Neural cell (in vitro differentiated cells): ENCODE measurements at regions not wholly inside any gene's neighbourhood (a gene's known extent, or its start where the extent isn't known, plus 50 kb on each side); places are given as distances from the start of the nearest gene placed in this dataset.

Experiments
- H2AFZ ChIP-seq: fragments of 200-600, 300-800 bp; sonication (generic), shearing (Covaris generic); 2 replicates; pipeline ENCODE4 v1.6.0; 2014; ENCODE audit warnings: low read depth, mild to moderate bottlenecking, antibody characterized with exemption, low read length, moderate library complexity
- H3F3A ChIP-seq: fragments of 200-600 bp; shearing (Covaris generic); 2 replicates; pipeline ENCODE4 v1.6.1; 2016; ENCODE audit warnings: mild to moderate bottlenecking, moderate library complexity, mixed read lengths, antibody characterized with exemption, low read length; ENCODE audit not compliant: insufficient read depth, poor library complexity, severe bottlenecking
- H3K27ac ChIP-seq: fragments of 200-600, 300-800 bp; sonication (generic), shearing (Covaris generic); 2 replicates; pipeline ENCODE4 v1.5.1; 2014; ENCODE audit warnings: mild to moderate bottlenecking, low read length, moderate library complexity
- H3K27me3 ChIP-seq: fragments of 300-800, 200-600 bp; sonication (generic), shearing (Covaris generic); 2 replicates; pipeline ENCODE4 v1.6.0; 2014; ENCODE audit warnings: mild to moderate bottlenecking, low read depth, low read length, moderate library complexity; ENCODE audit not compliant: insufficient read depth
- H3K36me3 ChIP-seq: fragments of 300-800, 200-600 bp; sonication (generic), shearing (Covaris generic); 2 replicates; pipeline ENCODE4 v1.5.1; 2014; ENCODE audit warnings: mild to moderate bottlenecking, antibody characterized with exemption, low read length, moderate library complexity; ENCODE audit not compliant: insufficient read depth
- H3K4me2 ChIP-seq: fragments of 300-800, 200-600 bp; sonication (generic), shearing (Covaris generic); 2 replicates; pipeline ENCODE4 v1.6.0; 2014; ENCODE audit warnings: mild to moderate bottlenecking, low read length
- H3K4me3 ChIP-seq: fragments of 300-800, 200-600 bp; sonication (generic), shearing (Covaris generic); 2 replicates; pipeline ENCODE4 v1.5.1; 2014; ENCODE audit warnings: mild to moderate bottlenecking, low read length, moderate library complexity
- H3K79me2 ChIP-seq: fragments of 200-600 bp; shearing (Covaris generic); replicated peaks from 2 replicates; pipeline ENCODE4 v1.6.0; 2014; ENCODE audit warnings: mild to moderate bottlenecking, low read length, moderate library complexity; ENCODE audit not compliant: insufficient read depth
- H3K9ac ChIP-seq: fragments of 300-800, 200-600 bp; sonication (generic), shearing (Covaris generic); 2 replicates; pipeline ENCODE4 v1.6.1; 2016; ENCODE audit warnings: mild to moderate bottlenecking, low read length, mixed read lengths
- H3K9me2 ChIP-seq: fragments of 200-600 bp; shearing (Covaris generic); 2 replicates; pipeline ENCODE4 v1.6.1; 2016; ENCODE audit warnings: mild to moderate bottlenecking, low read length, mixed read lengths; ENCODE audit not compliant: insufficient read depth
- H3K9me3 ChIP-seq: fragments of 200-600, 300-800 bp; sonication (generic), shearing (Covaris generic); 2 replicates; pipeline ENCODE4 v1.6.1; 2016; ENCODE audit warnings: mild to moderate bottlenecking, mixed run types, low read length, moderate library complexity, mixed read lengths
- H4K20me1 ChIP-seq: fragments of 200-600 bp; shearing (Covaris generic); 2 replicates; pipeline ENCODE4 v1.6.1; 2016; ENCODE audit warnings: mild to moderate bottlenecking, mixed run types; ENCODE audit not compliant: insufficient read depth
- CTCF ChIP-seq: fragments of 450-650 bp; IDR thresholded peaks from 2 replicates; pipeline ENCODE4 v1.5.1; 2014; ENCODE audit warnings: antibody characterized with exemption, mild to moderate bottlenecking, moderate library complexity; ENCODE audit not compliant: poor library complexity, severe bottlenecking
- EP300 ChIP-seq: fragments of 450-650 bp; conservative IDR thresholded peaks from 2 replicates; pipeline ENCODE4 v1.6.1; 2014; ENCODE audit warnings: antibody characterized with exemption, mild to moderate bottlenecking, moderate library complexity; ENCODE audit not compliant: poor library complexity, severe bottlenecking
- EZH2 ChIP-seq: fragments of 200-600, 300-800 bp; shearing (Covaris generic), sonication (generic); IDR thresholded peaks from 2 replicates; pipeline ENCODE4 v1.6.1; 2014; ENCODE audit warnings: antibody characterized with exemption, low read length, borderline replicate concordance, mild to moderate bottlenecking; ENCODE audit not compliant: insufficient read depth, poor library complexity, severe bottlenecking
- MXI1 ChIP-seq: fragments of 450-650 bp; conservative IDR thresholded peaks from 2 replicates; pipeline ENCODE4 v1.6.1; 2014; ENCODE audit warnings: antibody characterized with exemption, mild to moderate bottlenecking; ENCODE audit not compliant: poor library complexity, severe bottlenecking
- POLR2AphosphoS5 ChIP-seq: IDR thresholded peaks from 2 replicates; pipeline ENCODE4 v1.6.1; 2012
- RAD21 ChIP-seq: fragments of 450-650 bp; conservative IDR thresholded peaks from 2 replicates; pipeline ENCODE4 v1.6.1; 2014; ENCODE audit warnings: antibody characterized with exemption, mild to moderate bottlenecking, moderate library complexity
- REST ChIP-seq: IDR thresholded peaks from 2 replicates; pipeline ENCODE4 v1.6.1; 2012; ENCODE audit warnings: borderline replicate concordance
- SMC3 ChIP-seq: fragments of 450-650 bp; conservative IDR thresholded peaks from 2 replicates; pipeline ENCODE4 v1.6.1; 2014; ENCODE audit warnings: antibody characterized with exemption, mild to moderate bottlenecking, moderate library complexity; ENCODE audit not compliant: poor library complexity
- TAF1 ChIP-seq: IDR thresholded peaks from 2 replicates; pipeline ENCODE4 v1.6.1; 2012; ENCODE audit warnings: low read depth

GRCh38 chr6:82823361-82823760 is 242.3 kb downstream of the UBE3D start:
- no peaks in the 10 kb centered on the region for H3K9me3 ChIP-seq
- TF ChIP-seq POLR2AphosphoS5 (no peak), REST (no peak), EP300 (no peak), MXI1 (no peak), CTCF (no peak), RAD21 (no peak), EZH2 (no peak), SMC3 (no peak), TAF1 (no peak)
- no peak overlapping the region for H3K27ac ChIP-seq
- no peak overlapping the region for H2AFZ ChIP-seq
- no peaks in the 10 kb centered on the region for H4K20me1 ChIP-seq
- no peaks in the 10 kb centered on the region for H3K79me2 ChIP-seq
- H3K4me2 ChIP-seq: no peak overlapping the region
- no peaks in the 10 kb centered on the region for H3K36me3 ChIP-seq
- no peak overlapping the region for H3K9ac ChIP-seq
- no peaks in the 10 kb centered on the region for H3F3A ChIP-seq
- H3K27me3 ChIP-seq: no peaks in the 10 kb centered on the region
- no peak overlapping the region for H3K4me3 ChIP-seq
- H3K9me2 ChIP-seq: no peaks in the 10 kb centered on the region

GRCh38 chr6:82832811-82833210 is 232.8 kb downstream of the UBE3D start:
- H3K9me2 ChIP-seq: no peaks in the 10 kb centered on the region
- no peak overlapping the region for H3K4me2 ChIP-seq
- no peaks in the 10 kb centered on the region for H3K27me3 ChIP-seq
- H3K27ac ChIP-seq: no peak overlapping the region
- no peaks in the 10 kb centered on the region for H3F3A ChIP-seq
- TF ChIP-seq TAF1: no peak
- TF ChIP-seq REST: no peak
- no peak for TF ChIP-seq CTCF
- no peak for TF ChIP-seq MXI1
- H2AFZ ChIP-seq: no peak overlapping the region
- no peaks in the 10 kb centered on the region for H3K9me3 ChIP-seq
- no peak overlapping the region for H3K9ac ChIP-seq
- no peaks in the 10 kb centered on the region for H3K36me3 ChIP-seq
- H3K4me3 ChIP-seq: no peak overlapping the region
- H3K79me2 ChIP-seq: no peaks in the 10 kb centered on the region
- no peaks in the 10 kb centered on the region for H4K20me1 ChIP-seq
